ENCODE measurements at regions not wholly inside any gene's neighbourhood (a gene's known extent, or its start where the extent isn't known, plus 50 kb on each side); places are given as distances from the start of the nearest gene placed in this dataset.

GRCh38 chr6:34630040-34630439 is 66.5 kb downstream of the ILRUN start (continued):
- TF ChIP-seq ZSCAN18 (CRISPR knock-in tag; IDR thresholded peaks at IDR 0.05), result no peak
- TF ChIP-seq ZNF423 (CRISPR knock-in tag; IDR thresholded peaks at IDR 0.05), result no peak
- no peak for TF ChIP-seq GTF2I (CRISPR knock-in tag; conservative IDR thresholded peaks at IDR 0.05)
- no peak for TF ChIP-seq TCF7 (CRISPR knock-in tag; IDR thresholded peaks at IDR 0.05; ENCODE audit: low read depth)
- TF ChIP-seq ZNF121 (CRISPR knock-in tag; IDR thresholded peaks at IDR 0.05), result no peak

GRCh38 chr6:34627296-34627695 is 69.3 kb downstream of the ILRUN start:
- CTCF ChIA-PET, result no interaction called here
- Mint-ChIP-seq H3K9me3 (no peaks in the 10 kb centered on the region), H3K27ac (no peak overlapping the region), H3K36me3 (no peaks in the 10 kb centered on the region), H3K27me3 (ENCODE audit: low read depth) (no peaks in the 10 kb centered on the region), H3K4me3 (no peak overlapping the region), H3K4me1 (0 out of 2 replicates have a peak, but pooled peaks cover 3% of the 10 kb centered on the region)
- TF ChIP-seq E2F4 (CRISPR knock-in tag; IDR thresholded peaks at IDR 0.05; ENCODE audit: borderline replicate concordance, low read depth) (no peak), ESRRA (CRISPR knock-in tag; IDR thresholded peaks at IDR 0.05; ENCODE audit: borderline replicate concordance) (no peak), ZNF396 (CRISPR knock-in tag; IDR thresholded peaks at IDR 0.05; ENCODE audit: borderline replicate concordance) (no peak), SOX15 (CRISPR knock-in tag; IDR thresholded peaks at IDR 0.05) (no peak), USF2 (CRISPR knock-in tag; IDR thresholded peaks at IDR 0.05) (no peak), TP53 (CRISPR knock-in tag; IDR thresholded peaks at IDR 0.05) (no peak), ZNF317 (CRISPR knock-in tag; IDR thresholded peaks at IDR 0.05; ENCODE audit: borderline replicate concordance, low read depth) (no peak)
- no peak for DNase-seq (ENCODE audit: low spot score)
- ATAC-seq, result no peak
- POLR2A ChIA-PET, result no interaction called here

- Mint-ChIP-seq H3K27me3 (ENCODE audit: low read depth) (no peaks in the 10 kb centered on the region), H3K36me3 (no peaks in the 10 kb centered on the region), H3K4me3 (no peak overlapping the region), H3K4me1 (peaks cover 9% of the 10 kb centered on the region), H3K9me3 (no peaks in the 10 kb centered on the region), H3K27ac (no peak overlapping the region)
- TF ChIP-seq OVOL2 (CRISPR knock-in tag; IDR thresholded peaks at IDR 0.05; ENCODE audit: borderline replicate concordance) (no peak), GTF2I (CRISPR knock-in tag; conservative IDR thresholded peaks at IDR 0.05) (no peak)
- DNase-seq (ENCODE audit: low spot score), result no peak
- ATAC-seq, result no peak
- POLR2A ChIA-PET, result no interaction called here
- CTCF ChIA-PET, result interaction anchor here (1.0 to 2.1 kb wide), 3 partner anchors 9 to 76 kb away, joined by 3 to 11 read pairs (median 4); no protein-coding TSS in a partner anchor
Observed at GRCh38 chr6:34618430-34619182, 62.5 kb upstream of the SPDEF start.

GRCh38 chr6:34617231-34617630 is 61.1 kb upstream of the SPDEF start:
- TF ChIP-seq SP1 (CRISPR knock-in tag; conservative IDR thresholded peaks at IDR 0.05) (no peak), JUN (CRISPR knock-in tag; IDR thresholded peaks at IDR 0.05) (no peak), ZNF281 (CRISPR knock-in tag; IDR thresholded peaks at IDR 0.05) (no peak), TEAD1 (CRISPR knock-in tag; IDR thresholded peaks at IDR 0.05) (no peak), SOX15 (CRISPR knock-in tag; IDR thresholded peaks at IDR 0.05) (no peak)
- DNase-seq (ENCODE audit: low spot score) (no peak), ATAC-seq (no peak)
- H3K36me3 Mint-ChIP-seq, result no peaks in the 10 kb centered on the region
- H3K4me1 Mint-ChIP-seq, result peaks cover 6% of the 10 kb centered on the region
- POLR2A ChIA-PET, result no interaction called here
- no peaks in the 10 kb centered on the region for H3K27me3 Mint-ChIP-seq (ENCODE audit: low read depth)
- CTCF ChIA-PET, result interaction anchor here (2.1 kb wide), 1 partner anchor 8 kb away, joined by 11 read pairs; no protein-coding TSS in a partner anchor
- H3K27ac Mint-ChIP-seq, result no peak overlapping the region
- H3K9me3 Mint-ChIP-seq, result no peaks in the 10 kb centered on the region
- H3K4me3 Mint-ChIP-seq, result no peak overlapping the region

All from WTC11 (cell line).